ENCODE measurements at regions not wholly inside any gene's neighbourhood (a gene's known extent, or its start where the extent isn't known, plus 50 kb on each side); places are given as distances from the start of the nearest gene placed in this dataset.

GRCh38 chr7:124679146-124679545 is 86.4 kb downstream of the GPR37 start:
- H3K9me3 ChIP-seq (ENCODE audit: control insufficient read depth in 2 of 2, insufficient read depth in 1 of 2, low read length in 1 of 2), result no peaks in the 10 kb centered on the region
- no peak overlapping the region for H3K27ac ChIP-seq (ENCODE audit: low read depth in 1 of 2, low read length in 1 of 2)
- H3K36me3 ChIP-seq (ENCODE audit: control insufficient read depth in 2 of 2, insufficient read depth in 2 of 2, low read length in 1 of 2), result no peaks in the 10 kb centered on the region
- DNase-seq (ENCODE audit: low read depth in 6 of 9, low spot score in 9 of 9), result no peak
- 86% methylated on average over 2 of the region's 2 CpGs for WGBS
- no peak overlapping the region for H3K4me3 ChIP-seq (ENCODE audit: low read length in 2 of 2)
- H3K27me3 ChIP-seq (ENCODE audit: control insufficient read depth in 2 of 2, insufficient read depth in 1 of 2, low read length in 1 of 2), result no peaks in the 10 kb centered on the region
- H3K4me1 ChIP-seq (ENCODE audit: control insufficient read depth in 2 of 2, insufficient read depth in 2 of 2, low read length in 2 of 2), result no peaks in the 10 kb centered on the region

DNA sequence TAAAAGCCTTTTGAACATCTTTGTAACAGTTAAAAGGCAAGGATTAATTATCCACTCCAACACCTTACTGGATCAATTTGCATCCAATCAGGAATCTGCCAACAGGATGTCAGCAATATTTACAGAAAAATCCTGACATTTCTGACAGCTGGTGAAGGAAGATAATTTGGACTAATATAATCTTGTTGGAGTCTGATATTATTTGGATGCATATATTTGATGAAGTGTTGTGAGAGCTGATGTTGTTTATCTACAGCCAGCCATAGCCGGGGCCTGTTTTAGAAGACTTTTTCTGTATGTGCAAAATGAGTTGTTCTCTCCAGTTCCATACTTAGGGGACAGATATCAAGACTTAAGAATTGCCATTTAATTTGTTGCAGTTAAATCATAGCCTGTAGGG is 91.1 kb downstream of the GPR37 start:
- Histone ChIP-seq H3K27ac (ENCODE audit: low read depth in 1 of 2, low read length in 1 of 2) (no peak overlapping the region), H3K27me3 (ENCODE audit: control insufficient read depth in 2 of 2, insufficient read depth in 1 of 2, low read length in 1 of 2) (no peaks in the 10 kb centered on the region), H3K4me3 (ENCODE audit: low read length in 2 of 2) (no peak overlapping the region), H3K4me1 (ENCODE audit: control insufficient read depth in 2 of 2, insufficient read depth in 2 of 2, low read length in 2 of 2) (no peaks in the 10 kb centered on the region), H3K9me3 (ENCODE audit: control insufficient read depth in 2 of 2, insufficient read depth in 1 of 2, low read length in 1 of 2) (no peaks in the 10 kb centered on the region), H3K36me3 (ENCODE audit: control insufficient read depth in 2 of 2, insufficient read depth in 2 of 2, low read length in 1 of 2) (no peaks in the 10 kb centered on the region)
- WGBS, result 95% methylated on average over 1 of the region's 1 CpG
- DNase-seq (ENCODE audit: low read depth in 6 of 9, low spot score in 9 of 9), result no peak

- 90% methylated on average over 1 of the region's 1 CpG for WGBS
Measured at GRCh38 chr7:124672011-124672410, 93.6 kb downstream of the GPR37 start.

DNA sequence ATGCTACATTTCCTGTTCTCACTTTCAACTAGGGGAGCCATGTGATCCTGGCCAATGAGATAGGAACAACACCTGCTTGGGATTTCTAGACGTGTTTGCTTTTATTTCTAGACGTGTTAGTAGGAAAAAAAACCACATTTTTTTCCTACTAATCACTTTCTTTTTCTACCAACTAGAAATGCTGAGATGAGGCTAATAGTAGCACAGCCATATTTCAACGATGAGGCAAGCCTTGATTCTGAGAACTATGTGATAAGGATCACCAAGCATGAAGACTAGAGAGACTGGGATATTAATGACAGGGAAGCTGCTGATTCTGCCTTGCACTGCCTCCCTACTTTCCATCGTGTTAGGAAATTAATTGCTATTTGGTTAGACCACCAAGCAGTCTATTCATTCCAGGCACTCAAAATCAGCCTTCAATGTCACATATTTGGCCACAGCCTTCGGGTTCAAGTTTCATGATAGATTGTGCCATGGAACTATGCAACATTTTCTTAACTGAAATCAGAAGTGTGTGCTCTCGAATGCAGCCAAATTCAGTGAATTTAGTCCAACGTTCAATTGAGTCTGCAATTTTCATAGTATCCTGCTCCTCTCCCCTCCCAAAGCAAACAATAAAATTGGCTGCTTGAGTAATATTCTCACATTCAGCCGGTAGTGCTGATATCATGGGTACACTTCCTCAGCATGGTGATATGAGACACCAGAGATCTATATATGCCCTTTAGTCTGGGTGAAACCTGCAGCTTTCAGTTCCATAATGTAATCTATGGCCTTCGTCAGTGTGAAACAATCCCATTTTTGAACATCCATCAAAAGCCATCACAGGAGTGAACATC is 98.1 kb downstream of the GPR37 start:
- Histone ChIP-seq H3K36me3 (ENCODE audit: control insufficient read depth in 2 of 2, insufficient read depth in 2 of 2, low read length in 1 of 2) (no peaks in the 10 kb centered on the region), H3K27me3 (ENCODE audit: control insufficient read depth in 2 of 2, insufficient read depth in 1 of 2, low read length in 1 of 2) (no peaks in the 10 kb centered on the region), H3K27ac (ENCODE audit: low read depth in 1 of 2, low read length in 1 of 2) (no peak overlapping the region), H3K4me1 (ENCODE audit: control insufficient read depth in 2 of 2, insufficient read depth in 2 of 2, low read length in 2 of 2) (no peaks in the 10 kb centered on the region), H3K9me3 (ENCODE audit: control insufficient read depth in 2 of 2, insufficient read depth in 1 of 2, low read length in 1 of 2) (no peaks in the 10 kb centered on the region), H3K4me3 (ENCODE audit: low read length in 2 of 2) (no peak overlapping the region)
- peak in 1 of 9 donors; percentile 1 for DNase-seq (ENCODE audit: low read depth in 6 of 9, low spot score in 9 of 9)
- WGBS, result 82% methylated on average over 9 of the region's 9 CpGs

More at GRCh38 chr7:124672011-124672410, 93.6 kb downstream of the GPR37 start:
- Histone ChIP-seq H3K9me3 (ENCODE audit: control insufficient read depth in 2 of 2, insufficient read depth in 1 of 2, low read length in 1 of 2) (no peaks in the 10 kb centered on the region), H3K36me3 (ENCODE audit: control insufficient read depth in 2 of 2, insufficient read depth in 2 of 2, low read length in 1 of 2) (no peaks in the 10 kb centered on the region), H3K4me3 (ENCODE audit: low read length in 2 of 2) (no peak overlapping the region), H3K27me3 (ENCODE audit: control insufficient read depth in 2 of 2, insufficient read depth in 1 of 2, low read length in 1 of 2) (no peaks in the 10 kb centered on the region), H3K27ac (ENCODE audit: low read depth in 1 of 2, low read length in 1 of 2) (no peak overlapping the region), H3K4me1 (ENCODE audit: control insufficient read depth in 2 of 2, insufficient read depth in 2 of 2, low read length in 2 of 2) (no peaks in the 10 kb centered on the region)
- DNase-seq (ENCODE audit: low read depth in 6 of 9, low spot score in 9 of 9), result no peak

DNA sequence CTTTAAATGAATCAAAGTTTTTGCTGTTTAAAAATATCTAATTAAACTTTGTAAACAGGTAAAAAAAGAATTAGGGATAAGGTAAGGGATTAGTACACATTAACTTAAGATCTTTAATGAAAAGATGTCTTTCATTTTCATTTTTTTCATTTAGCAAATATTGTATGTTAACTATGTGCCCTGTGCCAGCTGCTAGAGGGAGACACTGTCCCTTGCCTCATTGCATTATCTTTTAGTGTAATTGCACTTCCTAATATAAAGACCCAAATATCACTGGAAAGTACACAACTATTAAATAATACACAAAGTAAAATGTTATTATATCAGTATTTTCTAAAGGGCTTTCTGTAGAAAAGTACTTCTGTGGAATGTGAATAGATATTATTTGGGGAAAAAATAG is 102.7 kb downstream of the GPR37 start:
- Histone ChIP-seq H3K27ac (ENCODE audit: low read depth in 1 of 2, low read length in 1 of 2) (no peak overlapping the region), H3K9me3 (ENCODE audit: control insufficient read depth in 2 of 2, insufficient read depth in 1 of 2, low read length in 1 of 2) (no peaks in the 10 kb centered on the region), H3K36me3 (ENCODE audit: control insufficient read depth in 2 of 2, insufficient read depth in 2 of 2, low read length in 1 of 2) (no peaks in the 10 kb centered on the region), H3K4me3 (ENCODE audit: low read length in 2 of 2) (no peak overlapping the region), H3K4me1 (ENCODE audit: control insufficient read depth in 2 of 2, insufficient read depth in 2 of 2, low read length in 2 of 2) (no peaks in the 10 kb centered on the region), H3K27me3 (ENCODE audit: control insufficient read depth in 2 of 2, insufficient read depth in 1 of 2, low read length in 1 of 2) (no peaks in the 10 kb centered on the region)
- no peak for DNase-seq (ENCODE audit: low read depth in 6 of 9, low spot score in 9 of 9)

GRCh38 chr7:124662372-124662771 is 103.2 kb downstream of the GPR37 start:
- 89% methylated on average over 4 of the region's 4 CpGs for whole genome bisulfite sequencing
- DNase-seq (ENCODE audit: low read depth in 6 of 9, low spot score in 9 of 9), result no peak
- no peak overlapping the region for H3K27ac ChIP-seq (ENCODE audit: low read depth in 1 of 2, low read length in 1 of 2)
- no peaks in the 10 kb centered on the region for H3K9me3 ChIP-seq (ENCODE audit: control insufficient read depth in 2 of 2, insufficient read depth in 1 of 2, low read length in 1 of 2)
- no peaks in the 10 kb centered on the region for H3K4me1 ChIP-seq (ENCODE audit: control insufficient read depth in 2 of 2, insufficient read depth in 2 of 2, low read length in 2 of 2)
- no peaks in the 10 kb centered on the region for H3K36me3 ChIP-seq (ENCODE audit: control insufficient read depth in 2 of 2, insufficient read depth in 2 of 2, low read length in 1 of 2)
- no peak overlapping the region for H3K4me3 ChIP-seq (ENCODE audit: low read length in 2 of 2)
- no peaks in the 10 kb centered on the region for H3K27me3 ChIP-seq (ENCODE audit: control insufficient read depth in 2 of 2, insufficient read depth in 1 of 2, low read length in 1 of 2)

GRCh38 chr7:124655990-124656389 is 109.6 kb downstream of the GPR37 start:
- Histone ChIP-seq H3K9me3 (ENCODE audit: control insufficient read depth in 2 of 2, insufficient read depth in 1 of 2, low read length in 1 of 2) (no peaks in the 10 kb centered on the region), H3K27me3 (ENCODE audit: control insufficient read depth in 2 of 2, insufficient read depth in 1 of 2, low read length in 1 of 2) (no peaks in the 10 kb centered on the region), H3K4me1 (ENCODE audit: control insufficient read depth in 2 of 2, insufficient read depth in 2 of 2, low read length in 2 of 2) (no peaks in the 10 kb centered on the region), H3K27ac (ENCODE audit: low read depth in 1 of 2, low read length in 1 of 2) (no peak overlapping the region), H3K4me3 (ENCODE audit: low read length in 2 of 2) (no peak overlapping the region), H3K36me3 (ENCODE audit: control insufficient read depth in 2 of 2, insufficient read depth in 2 of 2, low read length in 1 of 2) (no peaks in the 10 kb centered on the region)
- WGBS, result 91% methylated on average over 3 of the region's 3 CpGs
- no peak for DNase-seq (ENCODE audit: low read depth in 6 of 9, low spot score in 9 of 9)

- Histone ChIP-seq H3K9me3 (ENCODE audit: control insufficient read depth in 2 of 2, insufficient read depth in 1 of 2, low read length in 1 of 2) (no peaks in the 10 kb centered on the region), H3K4me3 (ENCODE audit: low read length in 2 of 2) (no peak overlapping the region), H3K36me3 (ENCODE audit: control insufficient read depth in 2 of 2, insufficient read depth in 2 of 2, low read length in 1 of 2) (no peaks in the 10 kb centered on the region), H3K27me3 (ENCODE audit: control insufficient read depth in 2 of 2, insufficient read depth in 1 of 2, low read length in 1 of 2) (no peaks in the 10 kb centered on the region), H3K4me1 (ENCODE audit: control insufficient read depth in 2 of 2, insufficient read depth in 2 of 2, low read length in 2 of 2) (no peaks in the 10 kb centered on the region), H3K27ac (ENCODE audit: low read depth in 1 of 2, low read length in 1 of 2) (no peak overlapping the region)
- DNase-seq (ENCODE audit: low read depth in 6 of 9, low spot score in 9 of 9), result no peak
- WGBS, result 86% methylated on average over 1 of the region's 1 CpG
Measured at GRCh38 chr7:124652237-124652636, 113.4 kb downstream of the GPR37 start.

DNA sequence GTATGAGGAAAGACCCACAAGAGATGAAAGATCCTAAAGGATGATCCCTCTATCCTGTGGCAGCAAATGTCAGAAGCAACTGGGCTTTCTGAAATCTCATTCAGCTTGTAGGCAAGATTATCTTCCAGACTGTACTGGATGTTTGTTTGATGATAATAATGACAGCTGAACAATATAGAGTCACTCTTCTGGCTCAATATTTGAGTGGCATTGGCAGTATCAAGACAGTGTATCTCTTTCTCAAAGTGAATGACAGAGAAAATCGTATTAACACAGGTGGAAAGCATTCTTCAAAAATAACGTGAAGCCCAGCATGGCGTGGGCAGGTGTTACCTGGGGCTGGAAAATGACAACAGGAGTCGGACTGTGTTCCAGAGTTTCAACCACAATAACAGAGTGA is 114.5 kb downstream of the GPR37 start:
- no peak for DNase-seq (ENCODE audit: low read depth in 6 of 9, low spot score in 9 of 9)
- Histone ChIP-seq H3K27ac (ENCODE audit: low read depth in 1 of 2, low read length in 1 of 2) (no peak overlapping the region), H3K4me1 (ENCODE audit: control insufficient read depth in 2 of 2, insufficient read depth in 2 of 2, low read length in 2 of 2) (no peaks in the 10 kb centered on the region), H3K4me3 (ENCODE audit: low read length in 2 of 2) (no peak overlapping the region), H3K36me3 (ENCODE audit: control insufficient read depth in 2 of 2, insufficient read depth in 2 of 2, low read length in 1 of 2) (no peaks in the 10 kb centered on the region), H3K27me3 (ENCODE audit: control insufficient read depth in 2 of 2, insufficient read depth in 1 of 2, low read length in 1 of 2) (no peaks in the 10 kb centered on the region), H3K9me3 (ENCODE audit: control insufficient read depth in 2 of 2, insufficient read depth in 1 of 2, low read length in 1 of 2) (no peaks in the 10 kb centered on the region)
- WGBS, result 87% methylated on average over 4 of the region's 4 CpGs

Data from thymus (tissue), 11 donors.